MM.1S (cell line): ENCODE measurements at regions not wholly inside any gene's neighbourhood (a gene's known extent, or its start where the extent isn't known, plus 50 kb on each side); places are given as distances from the start of the nearest gene placed in this dataset.
"Not testable (repeated sequence)": the region's sequence is repeated elsewhere in the genome, so short reads cannot be mapped to it uniquely, and the experiment has no call there.

Source experiments
- DNase-seq: peaks from one replicate; pipeline ENCODE4 v3.0.0-alpha.2; 2015
- H2AFZ ChIP-seq: fragments of 300-600 bp; sonication (generic); 2 replicates; pipeline ENCODE4 v1.6.0; 2016; ENCODE audit warnings: antibody characterized with exemption, low read length
- H3F3A ChIP-seq: fragments of 300-600 bp; sonication (generic); 2 replicates; pipeline ENCODE4 v1.6.1; 2016; ENCODE audit warnings: mild to moderate bottlenecking, antibody characterized with exemption, low read length, moderate library complexity, mixed read lengths; ENCODE audit not compliant: insufficient read depth
- H3K27ac ChIP-seq: fragments of 300-600 bp; sonication (generic); 2 replicates; pipeline ENCODE4 v1.5.1; 2016; ENCODE audit warnings: mild to moderate bottlenecking, low read length
- H3K27me3 ChIP-seq: fragments of 300-600 bp; sonication (generic); replicated peaks from 2 replicates; pipeline ENCODE4 v1.6.0; 2016; ENCODE audit warnings: low read length; ENCODE audit not compliant: insufficient read depth
- H3K36me3 ChIP-seq: fragments of 300-600 bp; sonication (generic); replicated peaks from 2 replicates; pipeline ENCODE4 v1.6.1; 2016; ENCODE audit warnings: mild to moderate bottlenecking, low read length, mixed read lengths; ENCODE audit not compliant: insufficient read depth
- H3K4me1 ChIP-seq: fragments of 300-600 bp; sonication (generic); 2 replicates; pipeline ENCODE4 v1.6.1; 2016; ENCODE audit warnings: low read length, mixed read lengths
- H3K4me2 ChIP-seq: fragments of 300-600 bp; sonication (generic); 2 replicates; pipeline ENCODE4 v1.6.0; 2016; ENCODE audit warnings: low read depth, low read length
- H3K4me3 ChIP-seq: fragments of 300-600 bp; sonication (generic); 2 replicates; pipeline ENCODE4 v1.5.1; 2016; ENCODE audit warnings: low read length, mixed read lengths
- H3K79me2 ChIP-seq: fragments of 300-600 bp; sonication (generic); 2 replicates; pipeline ENCODE4 v1.6.1; 2016; ENCODE audit warnings: mixed run types, low read length, mixed read lengths
- H3K9ac ChIP-seq: fragments of 300-600 bp; sonication (generic); 2 replicates; pipeline ENCODE4 v1.6.1; 2016; ENCODE audit warnings: low read length, mixed read lengths
- H3K9me2 ChIP-seq: fragments of 300-600 bp; sonication (generic); replicated peaks from 2 replicates; pipeline ENCODE4 v1.6.1; 2016; ENCODE audit warnings: mild to moderate bottlenecking, low read length, mixed read lengths; ENCODE audit not compliant: insufficient read depth
- H3K9me3 ChIP-seq: fragments of 300-600 bp; sonication (generic); replicated peaks from 2 replicates; pipeline ENCODE4 v1.6.1; 2016; ENCODE audit warnings: mild to moderate bottlenecking, low read length, mixed read lengths; ENCODE audit not compliant: insufficient read depth
- H4K20me1 ChIP-seq: fragments of 300-600 bp; sonication (generic); 2 replicates; pipeline ENCODE4 v1.6.1; 2016; ENCODE audit warnings: mild to moderate bottlenecking, low read length, moderate library complexity, mixed read lengths; ENCODE audit not compliant: insufficient read depth

DNA sequence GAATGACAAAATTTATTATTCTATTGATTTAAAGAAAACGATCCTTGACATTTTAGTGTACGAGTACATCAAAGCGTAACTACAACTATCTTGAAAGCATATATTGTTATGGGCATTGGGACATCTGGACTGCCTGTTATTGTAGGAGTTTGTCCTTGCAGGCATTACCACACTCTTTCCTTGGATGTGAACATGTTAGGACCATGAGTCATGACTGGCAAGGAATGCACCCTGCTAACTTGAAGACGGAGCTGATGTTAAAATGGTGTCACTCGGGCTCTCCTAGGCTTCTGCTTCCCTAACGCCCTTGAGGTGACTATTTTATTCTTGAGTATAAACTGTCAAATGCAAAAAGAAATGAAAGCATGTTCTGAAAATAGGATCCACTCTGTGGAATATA, 308.7 kb upstream of the ANKRD20A1 start:
- not testable (repeated sequence) for H2AFZ ChIP-seq, H3K36me3 ChIP-seq, H3K4me3 ChIP-seq, H3K4me1 ChIP-seq, H3F3A ChIP-seq, H3K9me3 ChIP-seq, H3K27me3 ChIP-seq, H3K9me2 ChIP-seq, H4K20me1 ChIP-seq, H3K9ac ChIP-seq, H3K79me2 ChIP-seq, H3K27ac ChIP-seq, DNase-seq, H3K4me2 ChIP-seq

DNA sequence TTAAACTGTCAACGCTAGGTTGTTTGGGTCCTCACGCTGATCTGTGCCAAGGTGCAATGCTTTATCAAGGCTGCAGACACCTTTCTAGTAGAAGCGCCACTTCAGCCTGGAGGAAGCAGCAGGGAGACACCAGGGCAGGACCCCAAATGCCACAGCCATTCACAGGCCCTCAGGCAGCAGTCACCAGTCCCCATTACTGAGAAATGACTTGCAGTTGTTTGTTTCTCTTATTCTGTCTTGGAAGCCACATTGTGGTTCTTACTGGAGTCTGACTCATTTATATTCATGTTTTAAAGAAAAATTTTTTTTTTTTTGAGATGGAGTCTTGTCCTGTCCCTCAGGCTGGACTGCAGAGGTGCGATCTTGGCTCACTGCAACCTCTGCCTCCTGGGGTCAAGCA, 328.9 kb upstream of the ANKRD20A1 start:
- H3K4me1 ChIP-seq, H3K79me2 ChIP-seq, H3K36me3 ChIP-seq, H3K9ac ChIP-seq, H3K27me3 ChIP-seq, H3K4me3 ChIP-seq, DNase-seq, H4K20me1 ChIP-seq, H3K4me2 ChIP-seq, H2AFZ ChIP-seq, H3F3A ChIP-seq, H3K9me3 ChIP-seq, H3K9me2 ChIP-seq, H3K27ac ChIP-seq: not testable (repeated sequence)

DNA sequence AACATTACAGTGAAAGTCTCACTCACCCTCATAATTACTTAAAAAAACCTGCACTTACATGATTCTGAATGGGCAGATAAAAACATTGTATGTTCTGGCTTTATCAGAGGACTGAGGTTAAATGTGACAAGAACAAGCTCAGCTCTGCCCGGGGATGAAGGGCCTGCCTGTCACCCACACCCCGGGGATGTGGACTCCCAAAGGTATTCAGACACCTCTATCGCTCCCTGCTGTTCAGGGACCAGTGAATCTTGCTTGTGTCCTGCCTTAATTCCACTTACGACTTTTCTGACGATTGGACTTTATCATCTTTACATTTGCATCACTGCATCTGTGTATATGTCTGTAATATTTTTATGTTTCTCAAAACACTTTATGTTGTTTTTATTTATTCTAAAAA, 341.8 kb upstream of the ANKRD20A1 start:
- not testable (repeated sequence) for H3K79me2 ChIP-seq, H3K4me1 ChIP-seq, H3K27ac ChIP-seq, H3K9ac ChIP-seq, H3F3A ChIP-seq, H2AFZ ChIP-seq, H3K9me3 ChIP-seq, H3K4me2 ChIP-seq, H3K36me3 ChIP-seq, DNase-seq, H3K4me3 ChIP-seq, H3K27me3 ChIP-seq, H3K9me2 ChIP-seq, H4K20me1 ChIP-seq

DNA sequence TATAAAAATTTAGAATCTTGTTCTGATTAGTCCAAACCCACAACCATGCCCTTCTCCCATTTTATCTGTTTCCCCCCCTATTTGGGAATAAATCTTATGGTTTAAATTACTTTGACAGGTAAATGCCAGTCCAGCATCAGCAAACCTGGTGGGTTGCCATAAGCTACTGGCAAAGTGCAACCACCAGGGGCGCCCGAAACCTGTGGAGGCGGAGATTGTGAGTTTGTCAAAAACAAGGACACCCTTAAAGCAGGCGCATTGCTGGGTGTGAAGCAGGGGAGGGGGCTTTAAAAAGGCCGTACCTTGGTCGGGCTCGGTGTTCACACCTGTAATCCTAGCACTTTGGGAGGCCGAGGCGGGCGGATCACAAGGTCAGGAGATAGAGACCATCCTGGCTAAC, 344.1 kb upstream of the ANKRD20A1 start:
- not testable (repeated sequence) for H3K36me3 ChIP-seq, H3K27ac ChIP-seq, H3K9ac ChIP-seq, H3K9me3 ChIP-seq, H3K4me1 ChIP-seq, H4K20me1 ChIP-seq, H3F3A ChIP-seq, H3K79me2 ChIP-seq, H3K4me2 ChIP-seq, H3K9me2 ChIP-seq, H3K27me3 ChIP-seq, H3K4me3 ChIP-seq, H2AFZ ChIP-seq, DNase-seq

DNA sequence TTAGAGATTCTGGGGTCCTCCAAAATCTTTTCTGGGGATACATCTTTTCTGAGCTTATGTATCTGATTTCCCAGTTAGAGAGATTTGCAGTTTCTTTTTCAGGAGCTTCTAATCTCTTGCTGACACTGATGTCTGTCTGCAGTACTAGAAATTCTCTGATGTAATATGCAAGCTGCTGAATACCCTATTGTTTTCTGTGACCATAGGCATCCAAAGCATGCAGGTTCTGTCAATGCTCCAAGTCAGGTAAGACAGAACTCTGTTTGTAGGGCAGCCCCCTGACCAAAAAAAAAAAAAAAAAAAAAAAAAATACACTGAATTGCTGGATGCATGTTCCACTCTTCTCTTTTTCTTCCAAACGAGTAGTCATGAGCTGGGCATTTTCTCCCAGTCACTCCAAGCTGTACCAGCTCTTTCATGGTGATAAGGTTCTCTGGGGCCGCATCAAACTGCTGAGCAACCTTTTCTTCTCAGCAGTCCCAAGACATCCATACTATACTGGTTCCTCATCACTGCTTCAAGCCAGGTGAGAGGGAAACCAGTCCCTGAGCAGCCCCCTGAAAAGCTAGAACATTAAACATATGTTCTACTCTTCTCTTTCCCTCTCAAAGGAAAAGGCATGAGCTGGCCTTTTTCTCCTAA, 354.9 kb upstream of the ANKRD20A1 start:
- not testable (repeated sequence) for H3K9me3 ChIP-seq, H3K4me1 ChIP-seq, H3K9ac ChIP-seq, H3K79me2 ChIP-seq, DNase-seq, H3K4me2 ChIP-seq, H3F3A ChIP-seq, H3K27ac ChIP-seq, H4K20me1 ChIP-seq, H3K36me3 ChIP-seq, H3K4me3 ChIP-seq, H2AFZ ChIP-seq, H3K27me3 ChIP-seq, H3K9me2 ChIP-seq

DNA sequence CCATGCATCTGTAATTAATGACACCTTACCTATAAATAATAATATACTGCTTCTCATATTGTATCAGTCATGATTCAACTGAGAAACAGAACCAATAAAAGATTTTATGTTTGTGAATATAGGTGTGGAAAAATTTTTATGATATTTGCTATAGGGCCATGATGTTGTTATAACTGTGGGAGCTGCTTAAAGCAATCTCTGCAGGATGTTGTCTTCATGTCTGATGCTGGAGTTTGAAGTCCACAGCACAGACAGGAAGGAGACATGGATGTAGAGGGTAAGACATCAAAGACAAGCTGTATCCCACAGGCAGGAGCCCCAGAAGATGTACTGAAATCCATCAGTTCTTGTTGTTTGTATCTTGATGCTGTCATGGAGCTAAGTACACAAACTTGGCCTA, 366.7 kb upstream of the ANKRD20A1 start:
- not testable (repeated sequence) for H3K36me3 ChIP-seq, H3K4me3 ChIP-seq, H3K9ac ChIP-seq, H3F3A ChIP-seq, H3K27ac ChIP-seq, H3K4me1 ChIP-seq, H3K79me2 ChIP-seq, H3K27me3 ChIP-seq, H3K4me2 ChIP-seq, H3K9me2 ChIP-seq, H4K20me1 ChIP-seq, DNase-seq, H2AFZ ChIP-seq, H3K9me3 ChIP-seq

DNA sequence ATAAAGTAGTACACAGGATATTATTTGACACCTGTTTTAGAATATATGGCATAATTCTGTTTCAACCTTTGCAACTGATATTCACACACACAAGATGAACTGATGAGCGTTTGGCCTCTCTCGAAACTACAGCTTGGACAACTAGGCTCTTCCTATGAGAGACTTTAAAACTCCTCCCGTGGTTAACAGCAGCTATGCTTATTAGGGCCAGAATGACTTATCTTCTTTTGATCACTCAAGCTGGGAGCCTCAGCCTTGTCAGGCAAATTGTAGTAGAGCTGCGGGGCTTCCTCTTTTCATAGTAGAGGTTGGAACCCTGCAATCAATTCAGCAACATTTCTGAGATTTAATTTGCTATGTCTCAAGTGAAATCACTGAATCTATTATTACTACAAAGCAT, 381.3 kb upstream of the ANKRD20A1 start:
- H3K4me2 ChIP-seq, H3K4me1 ChIP-seq, H3K4me3 ChIP-seq, H3K9me3 ChIP-seq, H3F3A ChIP-seq, H3K27ac ChIP-seq, H2AFZ ChIP-seq, H4K20me1 ChIP-seq, H3K9ac ChIP-seq, H3K9me2 ChIP-seq, DNase-seq, H3K36me3 ChIP-seq, H3K79me2 ChIP-seq, H3K27me3 ChIP-seq: not testable (repeated sequence)

DNA sequence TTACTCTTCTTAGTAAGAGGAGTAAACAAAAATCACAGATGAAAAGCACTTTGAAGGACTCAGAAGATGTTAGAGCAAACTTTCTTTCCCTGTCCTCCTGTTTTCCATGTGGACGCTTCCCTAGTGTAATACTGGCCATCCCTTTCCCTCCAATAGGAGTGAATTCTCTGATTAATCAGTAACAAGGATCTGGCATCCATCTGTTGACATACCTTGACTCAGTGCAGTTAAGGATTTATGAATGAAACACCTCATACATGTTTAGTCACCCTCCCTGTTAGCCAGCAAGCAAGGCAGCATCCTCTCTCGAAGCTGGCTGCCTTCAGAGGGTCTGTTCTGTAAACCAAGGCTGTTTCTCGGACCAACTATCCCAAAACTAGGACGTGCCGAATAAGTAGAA, 388.0 kb upstream of the ANKRD20A1 start:
- not testable (repeated sequence) for H3K4me3 ChIP-seq, H3K4me2 ChIP-seq, H4K20me1 ChIP-seq, H2AFZ ChIP-seq, H3K4me1 ChIP-seq, H3K79me2 ChIP-seq, H3K36me3 ChIP-seq, DNase-seq, H3K9me3 ChIP-seq, H3F3A ChIP-seq, H3K27me3 ChIP-seq, H3K9me2 ChIP-seq, H3K9ac ChIP-seq, H3K27ac ChIP-seq
